GM12878 (cell line): ENCODE measurements at regions not wholly inside any gene's neighbourhood (a gene's known extent, or its start where the extent isn't known, plus 50 kb on each side); places are given as distances from the start of the nearest gene placed in this dataset.

ENCODE experiments used
- ATAC-seq: fragments of 200-7000 bp; cut with Tn5 transposase; 3 replicates; pipeline ENCODE4 v1.9.1; 2020; ENCODE audit warnings: mild to moderate bottlenecking, moderate library complexity
- BruUV-seq: library from RNA; stranded (reverse); fragments of 400-500 nt; replicated peaks from 2 replicates; lab custom pipeline; 2021; lab: Mats Ljungman, UMichigan
- CTCF ChIA-PET: fragments of 300-600 bp; sonication (Branson Sonifier 250); formaldehyde crosslinking; extraction: SDS; loops from one replicate; lab custom pipeline; 2021; ENCODE audit warnings: inconsistent platforms; lab: Yijun Ruan, JAX
- POLR2A ChIA-PET: fragments of 350-600 bp; formaldehyde crosslinking; extraction: SDS; loops from one replicate; lab custom pipeline; 2021; ENCODE audit warnings: inconsistent platforms; lab: Charles Lee
- RAD21 ChIA-PET: fragments of 300-600 bp; sonication (Branson Sonifier 250); formaldehyde crosslinking; loops from one replicate; lab custom pipeline; 2023; ENCODE audit warnings: antibody characterized with exemption; ENCODE audit not compliant: unreplicated experiment; lab: Charles Lee
- SMC1A ChIA-PET: fragments of 300-600 bp; sonication (Branson Sonifier 250); formaldehyde crosslinking; loops from one replicate; lab custom pipeline; 2023; ENCODE audit not compliant: unreplicated experiment, uncharacterized antibody; lab: Charles Lee
- DNase-seq: peaks from one replicate; pipeline ENCODE4 v3.0.0-alpha.2; 2011; ENCODE audit warnings: low read depth, low spot score
- FAIRE-seq: peaks from 3 replicates; lab custom pipeline; 2011; peaks lifted over from hg19 to GRCh38; lab: Jason Lieb, UNC
- H2AFZ ChIP-seq: 2 replicates; pipeline ENCODE4 v1.6.0; 2011; ENCODE audit warnings: low read depth, low read length, control low read depth; ENCODE audit not compliant: control insufficient read depth
- H3K27ac ChIP-seq: 2 replicates; pipeline ENCODE4 v1.5.1; 2011; ENCODE audit warnings: control low read depth; ENCODE audit not compliant: control insufficient read depth, insufficient read depth
- H3K27me3 ChIP-seq, 2 experiments: replicated peaks in 1 of 2; 2 replicates each; pipeline versions ENCODE4 v1.6.0 to v1.6.1; 2011; ENCODE audit warnings: low read length in 1 of 2; ENCODE audit not compliant: control insufficient read depth in 2 of 2, insufficient read depth in 2 of 2
- H3K36me3 ChIP-seq, 2 experiments: 2 replicates each; pipeline ENCODE4 v1.5.1; 2011; ENCODE audit warnings: low read length in 1 of 2; ENCODE audit not compliant: control insufficient read depth in 2 of 2, insufficient read depth in 2 of 2
- H3K4me1 ChIP-seq: 2 replicates; pipeline ENCODE4 v1.6.1; 2011; ENCODE audit warnings: mild to moderate bottlenecking, low read length, moderate library complexity, mixed read lengths; ENCODE audit not compliant: control insufficient read depth, insufficient read depth
- H3K4me2 ChIP-seq: 2 replicates; pipeline ENCODE4 v1.6.0; 2011; ENCODE audit warnings: control low read depth; ENCODE audit not compliant: control insufficient read depth, insufficient read depth
- H3K4me3 ChIP-seq: fragments of 200-600 bp; sonication (generic); 2 replicates; pipeline ENCODE4 v1.5.1; 2016
- H3K79me2 ChIP-seq: 2 replicates; pipeline ENCODE4 v1.6.0; 2011; ENCODE audit warnings: low read length; ENCODE audit not compliant: control insufficient read depth, insufficient read depth
- H3K9ac ChIP-seq: 2 replicates; pipeline ENCODE4 v1.8.0; 2011; ENCODE audit warnings: low read length, control low read depth, mixed read lengths; ENCODE audit not compliant: control insufficient read depth, insufficient read depth
- H3K9me3 ChIP-seq: replicated peaks from 3 replicates; pipeline ENCODE4 v1.5.1; 2011; ENCODE audit warnings: mild to moderate bottlenecking, low read length; ENCODE audit not compliant: control insufficient read depth, insufficient read depth
- H4K20me1 ChIP-seq: 2 replicates; pipeline ENCODE4 v1.6.0; 2011; ENCODE audit not compliant: control insufficient read depth, insufficient read depth
- BMI1 ChIP-seq: fragments of 450-650 bp; IDR thresholded peaks from 2 replicates; pipeline ENCODE4 v1.6.1; 2016; ENCODE audit warnings: mild to moderate bottlenecking, moderate library complexity, borderline replicate concordance
- EZH2 ChIP-seq: IDR thresholded peaks from 2 replicates; pipeline ENCODE4 v1.6.1; 2012; ENCODE audit warnings: low read depth, mild to moderate bottlenecking, control low read depth, inconsistent platforms, low read length, borderline replicate concordance; ENCODE audit not compliant: control insufficient read depth
- IRF5 ChIP-seq: fragments of 450-650 bp; IDR thresholded peaks from 2 replicates; pipeline ENCODE4 v1.6.1; 2017; ENCODE audit warnings: borderline replicate concordance
- KDM1A ChIP-seq: fragments of 200-600 bp; sonication (generic); IDR thresholded peaks from 2 replicates; pipeline ENCODE4 v1.6.1; 2016; ENCODE audit warnings: borderline replicate concordance
- MLLT1 ChIP-seq: fragments of 450-650 bp; IDR thresholded peaks from 2 replicates; pipeline ENCODE4 v1.6.1; 2016; ENCODE audit warnings: mild to moderate bottlenecking
- MXI1 ChIP-seq: fragments of 150-350 bp; IDR thresholded peaks from 2 replicates; pipeline ENCODE4 v1.6.1; 2011; ENCODE audit warnings: low read depth, mild to moderate bottlenecking, inconsistent platforms, low read length, improper control_type of control experiment
- MYC ChIP-seq: IDR thresholded peaks from 2 replicates; pipeline ENCODE4 v1.6.1; 2011; ENCODE audit warnings: mild to moderate bottlenecking, low read length, moderate library complexity, inconsistent platforms; ENCODE audit not compliant: insufficient read depth, insufficient replicate concordance, insufficient read length, severe bottlenecking
- PAX5 ChIP-seq: IDR thresholded peaks from 2 replicates; pipeline ENCODE4 v1.6.1; 2011; ENCODE audit warnings: low read depth, low read length, borderline replicate concordance
- SIN3A ChIP-seq: IDR thresholded peaks from 2 replicates; pipeline ENCODE4 v1.6.1; 2012; ENCODE audit warnings: low read depth, low read length, improper control_type of control experiment
- SMARCA5 ChIP-seq: fragments of 450-650 bp; IDR thresholded peaks from 2 replicates; pipeline ENCODE4 v1.6.1; 2017; ENCODE audit warnings: mild to moderate bottlenecking
- STAT1 ChIP-seq: fragments of 450-650 bp; conservative IDR thresholded peaks from 2 replicates; pipeline ENCODE4 v1.6.1; 2014; ENCODE audit warnings: antibody characterized with exemption, mild to moderate bottlenecking
- TAF1 ChIP-seq: IDR thresholded peaks from 2 replicates; pipeline ENCODE4 v1.6.1; 2011; ENCODE audit warnings: mild to moderate bottlenecking, low read depth, low read length, borderline replicate concordance
- ZSCAN29 ChIP-seq: fragments of 450-650 bp; IDR thresholded peaks from 2 replicates; pipeline ENCODE4 v1.6.1; 2017; ENCODE audit warnings: mild to moderate bottlenecking, moderate library complexity
- WGBS: methylation state at CpG from one replicate; pipeline ENCODE4 v1.1.6; 2016; ENCODE audit warnings: low lambda C conversion rate; ENCODE audit not compliant: insufficient replicate concordance, insufficient coverage; ENCODE audit errors: missing lambda C conversion rate; 5-methylcytosine and 5-hydroxymethylcytosine counted together
- in situ Hi-C: fragments of 300-500 bp; cut with MboI; formaldehyde crosslinking; loops from 9 replicates; pipeline ENCODE4 v1.14.3; 2018; ENCODE audit warnings: mixed read lengths
- intact Hi-C: fragments of 100-400 bp; cut with micrococcal nuclease; formaldehyde crosslinking; loops from one replicate; pipeline ENCODE4 v1.14.2; 2022; ENCODE audit not compliant: unreplicated experiment

DNA sequence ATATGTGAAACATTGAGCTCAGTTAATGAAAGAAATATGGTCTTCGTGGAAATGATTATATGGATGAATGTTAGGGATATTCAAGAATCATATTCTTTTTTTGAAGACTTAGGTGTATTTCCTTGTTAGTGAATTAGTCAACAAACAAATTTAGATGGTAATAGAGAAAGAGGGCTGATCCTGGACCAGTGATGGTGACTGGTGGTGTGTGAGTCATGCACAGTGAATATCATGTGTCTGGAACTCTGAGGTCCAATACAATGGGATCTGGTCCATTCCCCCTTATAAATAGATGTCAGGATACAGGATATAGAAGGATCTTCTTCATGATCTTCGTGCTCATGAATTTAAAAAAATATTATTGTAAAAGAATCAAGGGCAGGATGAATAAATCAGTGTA is 64.4 kb upstream of the RTL1 start:
- RAD21 ChIA-PET: no interaction called here

More for the DNA sequence above, 64.4 kb upstream of the RTL1 start:
- Histone ChIP-seq H3K9me3 (no peaks in the 10 kb centered on the region), H3K9ac (no peak overlapping the region), H3K27me3 (no peaks in the 10 kb centered on the region), H3K27ac (no peak overlapping the region), H2AFZ (no peak overlapping the region), H3K36me3 (no peaks in the 10 kb centered on the region), H3K4me2 (no peak overlapping the region), H3K4me1 (no peaks in the 10 kb centered on the region), H3K79me2 (no peaks in the 10 kb centered on the region), H3K4me3 (no peak overlapping the region), H4K20me1 (no peaks in the 10 kb centered on the region)
- ChIA-PET SMC1A (no interaction called here), POLR2A (no interaction called here), CTCF (no interaction called here)
- DNase-seq: no peak
- in situ Hi-C loops: no loop called here
- TF ChIP-seq EZH2 (no peak), BMI1 (no peak), SMARCA5 (no peak), MLLT1 (no peak), SIN3A (no peak), KDM1A (no peak), ZSCAN29 (no peak), STAT1 (no peak), PAX5 (no peak), TAF1 (no peak), MYC (no peak), IRF5 (no peak), MXI1 (no peak)
- no peak for ATAC-seq
- intact Hi-C loops: no loop called here
- no peak for FAIRE-seq
- no TSS peak for BruUV-seq
- WGBS: 0% methylated on average over 2 of the region's 2 CpGs
